H4 (cell line): ENCODE measurements at regions not wholly inside any gene's neighbourhood (a gene's known extent, or its start where the extent isn't known, plus 50 kb on each side); places are given as distances from the start of the nearest gene placed in this dataset.
A peak's percentile ranks its signal among the peaks of the same experiment; 100 is the strongest.

Source experiments
- DNase-seq: peaks from one replicate; pipeline ENCODE4 v3.0.0-alpha.2; 2015; ENCODE audit warnings: low spot score

- DNase-seq = no peak
Observed at GRCh38 chr4:30939684-30940083, 219.5 kb downstream of the PCDH7 start.

- no peak for DNase-seq
Observed at GRCh38 chr4:30941641-30942040, 221.5 kb downstream of the PCDH7 start.

- DNase-seq = no peak
Observed at GRCh38 chr4:30943356-30943755, 223.2 kb downstream of the PCDH7 start.

DNA sequence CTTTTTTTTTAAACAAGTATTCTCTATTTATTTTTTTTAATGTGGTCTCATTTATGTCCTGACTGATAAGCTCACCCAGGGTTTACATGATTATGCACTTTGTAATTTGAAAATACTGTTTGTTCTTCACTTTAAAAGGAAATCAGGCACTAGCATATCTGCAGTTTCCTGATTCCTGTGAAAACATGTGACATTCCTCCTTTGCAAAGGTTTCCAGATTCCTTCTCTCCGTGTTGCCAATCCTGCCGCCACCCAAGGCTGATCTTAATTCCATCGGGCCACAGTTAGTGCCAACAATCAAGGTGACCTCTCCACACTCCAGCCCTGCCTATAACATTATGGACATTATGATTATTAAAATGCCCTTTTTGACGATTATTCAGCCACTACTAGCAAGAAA lies 225.4 kb downstream of the PCDH7 start:
- peak; percentile 46 for DNase-seq

DNA sequence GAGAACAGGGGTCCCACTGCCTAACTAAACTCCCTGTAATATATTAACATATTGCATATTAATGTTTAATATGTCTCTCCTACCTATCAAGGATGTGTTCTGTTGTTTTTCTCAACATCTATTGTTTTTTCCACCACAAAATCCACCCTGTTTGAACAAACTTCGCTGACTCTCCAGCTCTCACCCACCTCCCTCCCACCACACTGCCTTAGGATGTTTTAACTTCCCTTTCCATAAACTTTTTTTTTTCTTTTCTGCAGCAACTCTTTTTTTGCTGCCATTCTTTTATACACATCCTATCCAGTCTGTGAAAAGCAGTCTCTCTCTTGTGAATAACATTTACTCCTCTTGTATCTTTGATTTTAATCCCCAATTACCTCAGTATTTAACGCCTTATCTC lies 226.1 kb downstream of the PCDH7 start:
- DNase-seq = no peak

GRCh38 chr4:30948653-30949052 lies 228.5 kb downstream of the PCDH7 start:
- peak; percentile 7 for DNase-seq

DNA sequence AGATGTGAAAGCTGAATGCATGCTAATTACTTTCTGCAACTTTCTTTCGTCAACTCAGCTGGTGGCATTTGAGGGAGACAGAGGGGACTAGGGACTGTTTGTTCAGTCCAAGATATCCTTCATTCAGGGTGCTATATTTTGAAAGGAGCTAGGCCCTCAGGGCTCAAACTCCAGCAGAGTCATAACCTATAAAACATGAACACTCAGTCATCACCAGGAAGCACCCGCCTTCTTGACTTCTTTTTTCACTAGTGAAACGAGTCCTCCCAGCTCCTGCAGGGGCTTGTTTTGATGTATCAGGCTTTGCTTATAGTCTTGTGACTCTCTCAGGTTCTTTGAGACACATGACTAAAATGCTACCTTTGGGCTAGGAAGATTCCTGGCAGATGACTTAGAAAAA lies 230.6 kb downstream of the PCDH7 start:
- peak; percentile 15 for DNase-seq

DNA sequence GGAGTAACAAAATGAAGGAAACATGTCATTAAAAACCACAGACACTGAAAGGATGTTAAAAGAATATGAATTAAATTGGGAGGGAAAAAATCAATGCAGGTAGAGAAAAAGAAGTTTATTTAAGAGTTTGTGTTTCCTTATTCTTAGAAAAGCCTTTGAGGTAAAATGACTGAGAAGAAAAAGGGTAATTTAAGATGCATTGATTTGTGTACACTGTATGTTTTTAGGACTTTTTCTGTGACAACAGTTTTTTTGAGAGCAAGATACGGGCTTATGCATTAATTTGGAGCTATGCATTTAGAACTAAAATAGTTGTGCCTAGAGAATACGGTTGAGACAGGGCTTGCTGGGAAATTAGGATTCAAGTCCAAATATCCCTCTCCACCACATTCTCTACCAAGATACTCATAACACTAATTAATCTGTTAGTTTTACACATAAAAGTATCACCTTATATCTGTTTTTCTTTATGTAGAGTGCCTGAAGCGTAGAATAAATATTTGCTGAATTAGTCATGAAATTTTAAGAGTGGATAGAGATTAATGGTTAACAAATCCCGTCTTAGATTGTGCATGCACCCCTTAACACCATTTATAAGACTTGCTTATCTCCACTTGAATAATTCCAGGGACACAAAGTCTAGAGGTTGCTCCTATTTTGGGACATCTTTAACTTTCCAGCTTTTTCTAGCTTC lies 232.5 kb downstream of the PCDH7 start:
- DNase-seq = no peak

DNA sequence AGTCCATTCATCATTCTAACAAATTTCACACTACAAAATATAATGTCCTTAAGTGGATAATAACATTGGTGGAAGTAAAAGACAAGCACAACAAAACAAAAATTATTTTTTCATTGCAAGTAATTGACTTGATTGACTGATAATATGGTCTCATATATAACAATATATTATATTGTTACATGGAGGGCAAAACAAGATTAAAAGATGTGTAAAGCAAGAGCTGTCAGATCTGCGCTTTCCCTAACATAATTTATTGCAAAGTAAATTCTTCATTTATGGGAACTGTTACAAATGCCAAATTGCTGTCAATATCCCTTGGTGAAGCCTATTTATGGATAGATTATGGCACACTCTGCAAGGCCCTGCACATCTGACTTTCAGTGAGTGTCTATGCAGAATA lies 233.6 kb downstream of the PCDH7 start:
- no peak for DNase-seq

GRCh38 chr4:30956916-30957315 lies 236.7 kb downstream of the PCDH7 start:
- DNase-seq = no peak

DNA sequence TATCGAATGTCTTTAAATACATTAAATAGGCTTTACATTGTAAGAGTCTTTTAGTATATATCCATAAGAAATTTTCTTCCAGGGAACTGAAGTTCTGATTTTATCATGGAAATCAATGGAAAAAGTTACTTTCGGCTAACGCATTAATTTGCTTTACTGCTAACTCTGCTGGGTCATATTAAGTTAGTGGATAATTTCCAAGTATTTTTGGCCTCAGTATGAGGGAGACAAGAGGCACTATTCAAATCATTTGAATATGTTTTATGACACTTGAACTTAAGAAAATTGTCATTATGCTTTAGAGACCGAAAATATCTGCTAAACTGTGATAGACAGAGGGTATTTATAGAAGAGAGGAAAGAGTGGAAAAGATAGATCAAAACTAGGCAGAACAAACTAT lies 237.5 kb downstream of the PCDH7 start:
- no peak for DNase-seq

- no peak for DNase-seq
Observed at GRCh38 chr4:30959781-30960485, 239.8 kb downstream of the PCDH7 start.

- no peak for DNase-seq
Observed at GRCh38 chr4:30962939-30963338, 242.8 kb downstream of the PCDH7 start.

- DNase-seq = no peak
Observed at GRCh38 chr4:30968926-30969325, 248.8 kb downstream of the PCDH7 start.

- DNase-seq = no peak
Observed at GRCh38 chr4:30972542-30972941, 252.4 kb downstream of the PCDH7 start.

DNA sequence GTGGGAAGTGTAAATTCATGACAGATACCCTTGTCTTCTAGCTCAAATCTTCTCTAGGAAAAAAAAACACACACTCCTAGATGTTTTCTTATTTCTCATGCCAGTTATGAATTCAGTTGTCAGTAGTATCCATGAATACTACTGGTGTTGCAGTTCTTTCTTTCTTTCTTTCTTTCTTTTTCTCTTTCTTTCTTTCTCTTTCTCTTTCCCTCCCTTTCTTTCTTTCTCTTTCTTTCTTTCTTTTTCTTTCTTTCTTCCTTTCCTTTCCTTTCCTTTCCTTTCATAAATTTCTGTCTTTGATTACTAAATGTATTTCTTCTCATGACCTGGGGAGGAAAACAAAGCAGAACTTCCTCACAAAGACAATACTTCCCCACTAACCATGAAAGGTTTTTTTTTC lies 253.8 kb downstream of the PCDH7 start:
- no peak for DNase-seq

- DNase-seq = no peak
Observed at GRCh38 chr4:30979402-30979801, 259.2 kb downstream of the PCDH7 start.

DNA sequence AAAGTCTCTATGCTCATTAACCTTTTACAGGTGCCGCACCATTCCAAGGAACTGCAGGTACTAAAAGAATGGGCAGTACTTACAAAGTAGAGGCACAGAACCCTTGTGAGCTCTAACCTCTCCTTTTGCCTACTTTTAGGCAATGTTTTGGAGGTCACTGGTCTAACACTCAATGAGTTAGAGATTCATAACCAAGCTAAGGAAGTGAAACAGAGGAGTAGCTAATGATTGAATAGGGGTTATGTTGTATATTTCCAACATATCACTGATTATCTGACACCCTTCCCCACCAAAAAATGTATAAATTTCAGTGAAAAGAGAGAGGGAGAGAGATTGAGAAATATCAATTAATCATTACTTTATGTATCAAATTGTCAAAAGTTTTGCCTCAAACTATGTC lies 269.3 kb downstream of the PCDH7 start:
- DNase-seq = no peak

GRCh38 chr4:30996841-30997240 lies 276.7 kb downstream of the PCDH7 start:
- DNase-seq = no peak

DNA sequence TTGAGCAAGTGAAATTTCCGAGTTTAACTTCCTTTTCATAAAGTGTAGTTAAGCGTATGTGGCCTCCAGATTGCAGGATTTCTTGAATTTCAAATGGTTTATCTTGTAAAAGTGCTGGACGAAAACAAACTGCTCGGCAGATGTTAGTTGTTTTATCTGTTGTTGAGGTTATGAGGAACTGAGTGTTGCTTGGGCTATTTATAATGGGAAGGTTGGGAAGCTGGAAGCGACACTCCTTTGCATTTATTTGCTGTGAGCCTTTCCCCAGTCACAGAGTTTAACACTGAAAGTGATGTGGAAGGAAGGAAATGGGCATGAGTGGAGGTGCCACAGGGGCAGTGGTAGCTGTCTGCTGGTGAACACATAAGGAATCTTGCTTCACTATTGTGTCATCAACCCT lies 284.9 kb downstream of the PCDH7 start:
- no peak for DNase-seq

DNA sequence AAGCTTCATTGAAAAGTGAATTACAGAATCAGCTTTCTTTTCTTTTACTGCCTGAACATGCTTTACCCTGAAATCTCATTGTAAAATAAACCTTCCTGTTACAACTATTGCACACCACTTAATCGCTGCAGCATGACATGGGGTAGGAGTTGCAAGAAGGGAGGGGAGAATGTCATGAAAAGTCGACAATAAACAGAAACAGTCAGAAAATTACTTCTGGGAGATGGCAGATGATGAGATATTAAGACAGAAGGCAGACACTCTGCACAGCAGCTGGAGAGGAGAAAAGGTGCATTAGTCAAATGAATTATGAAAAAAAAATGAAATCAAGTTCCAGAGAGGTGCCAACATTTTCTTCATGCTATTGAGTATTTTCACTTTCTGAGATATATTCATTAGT lies 287.7 kb downstream of the PCDH7 start:
- no peak for DNase-seq

- DNase-seq = no peak
Observed at GRCh38 chr4:31009926-31010325, 289.8 kb downstream of the PCDH7 start.

GRCh38 chr4:31015123-31015522 lies 295.0 kb downstream of the PCDH7 start:
- no peak for DNase-seq
